Breast epithelium (tissue), 3 donors: ENCODE measurements at regions not wholly inside any gene's neighbourhood (a gene's known extent, or its start where the extent isn't known, plus 50 kb on each side); places are given as distances from the start of the nearest gene placed in this dataset.

Source experiments
- CTCF ChIP-seq, 3 donors: fragments of 450-650 bp; IDR thresholded peaks; one replicate each; pipeline ENCODE4 v1.5.1; 2016 to 2017; ENCODE audit warnings: antibody characterized with exemption in 3 of 3, mild to moderate bottlenecking in 3 of 3, moderate library complexity in 3 of 3
- POLR2A ChIP-seq: fragments of 450-650 bp; IDR thresholded peaks from one replicate; pipeline ENCODE4 v1.6.1; 2016; ENCODE audit warnings: antibody characterized with exemption, mild to moderate bottlenecking, moderate library complexity
- POLR2AphosphoS5 ChIP-seq, 3 donors: sonication (generic); formaldehyde crosslinking; IDR thresholded peaks; one replicate each; pipeline ENCODE4 v1.6.1; 2017; ENCODE audit warnings: antibody characterized with exemption in 3 of 3

- no peak for TF ChIP-seq CTCF (IDR thresholded peaks at IDR 0.05)
- TF ChIP-seq POLR2A = no peak
- no peak for TF ChIP-seq POLR2AphosphoS5 (IDR thresholded peaks at IDR 0.05)
Observed at GRCh38 chr7:26460351-26461085, 168.9 kb downstream of the SNX10 start.
